22Rv1 (cell line): ENCODE measurements at regions not wholly inside any gene's neighbourhood (a gene's known extent, or its start where the extent isn't known, plus 50 kb on each side); places are given as distances from the start of the nearest gene placed in this dataset.

ENCODE experiments used
- CTCF ChIP-seq: fragments of 450-650 bp; IDR thresholded peaks from 2 replicates; pipeline ENCODE4 v1.5.1; 2017; ENCODE audit warnings: mild to moderate bottlenecking
- ZFX ChIP-seq: fragments of 450-650 bp; IDR thresholded peaks from 2 replicates; pipeline ENCODE4 v1.6.1; 2017; ENCODE audit warnings: antibody characterized with exemption, borderline replicate concordance

GRCh38 chr16:5966004-5966403 is 868.4 kb upstream of the EEF2KMT start:
- TF ChIP-seq CTCF (no peak), ZFX (no peak)
